ENCODE measurements at regions not wholly inside any gene's neighbourhood (a gene's known extent, or its start where the extent isn't known, plus 50 kb on each side); places are given as distances from the start of the nearest gene placed in this dataset.

DNA sequence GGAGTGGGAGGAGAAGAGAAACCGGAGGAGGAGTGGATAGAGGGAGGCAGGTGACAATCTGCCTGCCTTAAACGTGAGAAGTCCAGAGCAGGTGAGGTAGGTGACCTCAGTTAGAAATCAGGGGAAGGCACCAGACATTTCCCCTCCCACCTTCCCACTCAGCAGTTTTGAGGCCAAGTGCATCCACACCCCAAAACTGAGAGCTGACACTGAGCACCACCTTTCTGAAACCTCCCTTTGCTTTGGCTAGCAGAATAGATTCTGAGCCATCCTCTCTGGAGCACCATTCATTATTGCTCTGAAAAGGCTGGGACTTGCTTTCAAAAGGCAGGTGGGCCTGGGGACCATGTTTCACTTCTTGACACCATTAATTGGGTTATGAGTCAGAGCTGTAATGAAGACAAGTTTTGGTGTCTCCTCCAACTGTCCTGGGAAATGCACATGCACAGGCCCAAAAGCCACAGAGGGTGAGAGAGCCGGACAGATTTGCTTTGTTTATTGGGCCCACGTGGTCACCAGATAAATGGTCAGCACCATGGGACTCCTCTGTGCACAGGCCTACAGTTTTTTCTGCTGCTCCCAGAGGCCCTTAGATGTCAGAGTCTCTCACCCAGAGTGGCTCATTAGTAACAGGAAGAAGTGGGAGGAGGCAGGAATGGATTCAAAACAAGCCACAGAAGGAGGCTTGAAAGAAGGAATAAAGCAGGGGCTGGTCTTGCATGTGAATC is 314.7 kb downstream of the TLE1 start:
- TF ChIP-seq POLR2AphosphoS5 (IDR thresholded peaks at IDR 0.05) (no peak), POLR2A (IDR thresholded peaks at IDR 0.05) (no peak), EP300 (IDR thresholded peaks at IDR 0.05) (no peak)
- TF ChIP-seq, protein P1, sequence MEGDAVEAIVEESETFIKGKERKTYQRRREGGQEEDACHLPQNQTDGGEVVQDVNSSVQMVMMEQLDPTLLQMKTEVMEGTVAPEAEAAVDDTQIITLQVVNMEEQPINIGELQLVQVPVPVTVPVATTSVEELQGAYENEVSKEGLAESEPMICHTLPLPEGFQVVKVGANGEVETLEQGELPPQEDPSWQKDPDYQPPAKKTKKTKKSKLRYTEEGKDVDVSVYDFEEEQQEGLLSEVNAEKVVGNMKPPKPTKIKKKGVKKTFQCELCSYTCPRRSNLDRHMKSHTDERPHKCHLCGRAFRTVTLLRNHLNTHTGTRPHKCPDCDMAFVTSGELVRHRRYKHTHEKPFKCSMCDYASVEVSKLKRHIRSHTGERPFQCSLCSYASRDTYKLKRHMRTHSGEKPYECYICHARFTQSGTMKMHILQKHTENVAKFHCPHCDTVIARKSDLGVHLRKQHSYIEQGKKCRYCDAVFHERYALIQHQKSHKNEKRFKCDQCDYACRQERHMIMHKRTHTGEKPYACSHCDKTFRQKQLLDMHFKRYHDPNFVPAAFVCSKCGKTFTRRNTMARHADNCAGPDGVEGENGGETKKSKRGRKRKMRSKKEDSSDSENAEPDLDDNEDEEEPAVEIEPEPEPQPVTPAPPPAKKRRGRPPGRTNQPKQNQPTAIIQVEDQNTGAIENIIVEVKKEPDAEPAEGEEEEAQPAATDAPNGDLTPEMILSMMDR (IDR thresholded peaks at IDR 0.05) = no peak

Measured in upper lobe of left lung (tissue), 4 donors.